Large intestine (tissue), 3 donors: ENCODE measurements at regions not wholly inside any gene's neighbourhood (a gene's known extent, or its start where the extent isn't known, plus 50 kb on each side); places are given as distances from the start of the nearest gene placed in this dataset.

Experiments
- DNase-seq, 2 donors: peaks; one replicate each; pipeline versions ENCODE4 v3.0.0 to v3.0.0-alpha.2; 2013
- H3K27ac ChIP-seq: one replicate; pipeline ENCODE4 v1.5.1; 2013; ENCODE audit warnings: low read length
- H3K27me3 ChIP-seq: 2 replicates; pipeline ENCODE4 v1.6.1; 2013; ENCODE audit warnings: low read length; ENCODE audit not compliant: control insufficient read depth, insufficient read depth
- H3K36me3 ChIP-seq: 2 replicates; pipeline ENCODE4 v1.6.1; 2013; ENCODE audit warnings: low read length; ENCODE audit not compliant: control insufficient read depth, insufficient read depth
- H3K4me1 ChIP-seq: one replicate; pipeline ENCODE4 v1.6.1; 2013; ENCODE audit warnings: low read length; ENCODE audit not compliant: control insufficient read depth, insufficient read depth
- H3K4me3 ChIP-seq: one replicate; pipeline ENCODE4 v1.5.1; 2013; ENCODE audit warnings: low read length
- H3K9me3 ChIP-seq: one replicate; pipeline ENCODE4 v1.6.1; 2013; ENCODE audit warnings: mild to moderate bottlenecking, low read depth, low read length, moderate library complexity; ENCODE audit not compliant: control insufficient read depth
- WGBS: methylation state at CpG from one replicate; pipeline ENCODE4 v1.1.5; 2013; ENCODE audit warnings: low lambda C conversion rate; ENCODE audit not compliant: insufficient coverage; 5-methylcytosine and 5-hydroxymethylcytosine counted together

DNA sequence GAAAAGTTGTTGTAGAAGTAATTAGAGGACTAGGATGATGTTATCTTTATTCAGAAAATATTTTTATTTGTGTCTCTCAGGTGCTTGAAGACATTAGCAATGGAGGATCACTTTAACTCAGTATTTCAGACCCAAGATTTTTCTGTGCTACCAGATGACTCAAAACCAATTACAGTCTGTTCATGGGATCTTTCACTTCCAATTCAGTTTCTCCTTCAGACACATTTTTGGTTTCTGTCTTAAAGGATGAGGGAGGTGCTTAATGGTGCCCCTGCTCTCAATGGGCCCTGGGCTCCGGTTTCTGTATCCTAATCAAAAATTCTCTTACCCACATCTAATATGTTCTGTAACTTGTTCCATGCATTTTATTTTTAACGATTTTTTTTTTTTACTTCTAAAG, 53.7 kb upstream of the HDAC4 start:
- H3K4me1 ChIP-seq: no peaks in the 10 kb centered on the region
- no peak overlapping the region for H3K4me3 ChIP-seq
- H3K27ac ChIP-seq: no peak overlapping the region
- H3K27me3 ChIP-seq: no peaks in the 10 kb centered on the region
- H3K36me3 ChIP-seq: no peaks in the 10 kb centered on the region
- peaks cover 2% of the 10 kb centered on the region for H3K9me3 ChIP-seq
- DNase-seq: no peak
- 100% methylated on average over 1 of the region's 2 CpGs for whole genome bisulfite sequencing
